WTC11 (cell line): ENCODE measurements at regions not wholly inside any gene's neighbourhood (a gene's known extent, or its start where the extent isn't known, plus 50 kb on each side); places are given as distances from the start of the nearest gene placed in this dataset.

Source experiments
- ATAC-seq: fragments of 200-7000 bp; cut with Tn5 transposase; 2 replicates; pipeline ENCODE4 v1.10.0; 2021; ENCODE audit warnings: mild to moderate bottlenecking, moderate library complexity
- CTCF ChIA-PET: fragments of 300-600 bp; sonication (Branson Sonifier 250); formaldehyde crosslinking; loops from one replicate; lab custom pipeline; 2021; ENCODE audit warnings: antibody characterized with exemption; lab: Charles Lee
- POLR2A ChIA-PET: fragments of 350-600 bp; sonication (Branson Sonifier 250); formaldehyde crosslinking; loops from one replicate; lab custom pipeline; 2021; ENCODE audit warnings: antibody characterized with exemption; lab: Charles Lee
- DNase-seq: peaks from one replicate; pipeline ENCODE4 v3.0.0; 2021; ENCODE audit warnings: low spot score
- H3K27ac Mint-ChIP-seq: 2 replicates; pipeline ENCODE4 v1.8.0; 2021; ENCODE audit warnings: mixed read lengths
- H3K27me3 Mint-ChIP-seq: 2 replicates; pipeline ENCODE4 v1.8.0; 2021; ENCODE audit warnings: low read depth, mild to moderate bottlenecking, moderate library complexity, mixed read lengths
- H3K36me3 Mint-ChIP-seq: 2 replicates; pipeline ENCODE4 v1.8.0; 2021; ENCODE audit warnings: mixed read lengths
- H3K4me1 Mint-ChIP-seq: 2 replicates; pipeline ENCODE4 v1.8.0; 2022; ENCODE audit warnings: mixed read lengths
- H3K4me3 Mint-ChIP-seq: 2 replicates; pipeline ENCODE4 v1.8.0; 2021; ENCODE audit warnings: mild to moderate bottlenecking, moderate library complexity, mixed read lengths
- H3K9me3 Mint-ChIP-seq: 2 replicates; pipeline ENCODE4 v1.8.0; 2021; ENCODE audit warnings: mixed read lengths
- E2F1 ChIP-seq: sonication (generic); formaldehyde crosslinking; IDR thresholded peaks from 2 replicates; pipeline ENCODE4 v1.8.0; 2022; ENCODE audit warnings: mild to moderate bottlenecking, missing genetic modification reagents
- EMX1 ChIP-seq: fragments of 250-450 bp; sonication (Bioruptor Pico); IDR thresholded peaks from 2 replicates; pipeline ENCODE4 v1.8.0; 2021; ENCODE audit warnings: mild to moderate bottlenecking
- FOXP1 ChIP-seq: sonication (generic); formaldehyde crosslinking; IDR thresholded peaks from 2 replicates; pipeline ENCODE4 v1.8.0; 2022; ENCODE audit warnings: missing genetic modification reagents, mild to moderate bottlenecking, moderate library complexity, borderline replicate concordance
- HMGA2 ChIP-seq: fragments of 250-450 bp; sonication (Bioruptor Pico); IDR thresholded peaks from 2 replicates; pipeline ENCODE4 v1.4.0; 2021; ENCODE audit warnings: mild to moderate bottlenecking, moderate library complexity
- JUN ChIP-seq: sonication (generic); formaldehyde crosslinking; IDR thresholded peaks from 2 replicates; pipeline ENCODE4 v1.8.0; 2023; ENCODE audit warnings: mild to moderate bottlenecking, missing genetic modification reagents
- SMAD3 ChIP-seq: sonication (generic); formaldehyde crosslinking; IDR thresholded peaks from 2 replicates; pipeline ENCODE4 v1.8.0; 2022; ENCODE audit warnings: missing genetic modification reagents, mild to moderate bottlenecking, borderline replicate concordance
- TEAD1 ChIP-seq: sonication (generic); formaldehyde crosslinking; IDR thresholded peaks from 2 replicates; pipeline ENCODE4 v1.8.0; 2022; ENCODE audit warnings: mild to moderate bottlenecking, missing genetic modification reagents
- TP53 ChIP-seq: sonication (generic); formaldehyde crosslinking; IDR thresholded peaks from 2 replicates; pipeline ENCODE4 v1.8.1; 2023; ENCODE audit warnings: mild to moderate bottlenecking, missing genetic modification reagents
- USF1 ChIP-seq: sonication (generic); formaldehyde crosslinking; IDR thresholded peaks from 2 replicates; pipeline ENCODE4 v1.8.0; 2022; ENCODE audit warnings: mild to moderate bottlenecking, missing genetic modification reagents
- ZMAT4 ChIP-seq: fragments of 250-450 bp; sonication (Bioruptor Pico); IDR thresholded peaks from 2 replicates; pipeline ENCODE4 v1.9.0; 2021; ENCODE audit warnings: mild to moderate bottlenecking
- ZNF232 ChIP-seq: sonication (generic); formaldehyde crosslinking; IDR thresholded peaks from 2 replicates; pipeline ENCODE4 v1.8.0; 2022; ENCODE audit warnings: mild to moderate bottlenecking, missing genetic modification reagents
- ZNF425 ChIP-seq: fragments of 250-450 bp; sonication (Bioruptor Pico); conservative IDR thresholded peaks from 2 replicates; pipeline ENCODE4 v1.9.0; 2021; ENCODE audit warnings: mild to moderate bottlenecking
- ZNF512 ChIP-seq: sonication (generic); formaldehyde crosslinking; IDR thresholded peaks from 2 replicates; pipeline ENCODE4 v1.8.1; 2022; ENCODE audit warnings: missing genetic modification reagents, borderline replicate concordance
- ZNF671 ChIP-seq: fragments of 250-450 bp; sonication (Bioruptor Pico); IDR thresholded peaks from 2 replicates; pipeline ENCODE4 v1.8.0; 2021; ENCODE audit warnings: mild to moderate bottlenecking
- ZSCAN18 ChIP-seq: fragments of 250-450 bp; sonication (Bioruptor Pico); IDR thresholded peaks from 2 replicates; pipeline ENCODE4 v2.1.2; 2022; ENCODE audit warnings: mild to moderate bottlenecking, moderate library complexity
- TF ChIP-seq, protein P1 (sequence below): sonication (generic); formaldehyde crosslinking; IDR thresholded peaks from 2 replicates; pipeline ENCODE4 v1.8.1; 2023; ENCODE audit warnings: mild to moderate bottlenecking, missing genetic modification reagents, borderline replicate concordance
- TF ChIP-seq, protein P2 (sequence below): sonication (generic); formaldehyde crosslinking; IDR thresholded peaks from 2 replicates; pipeline ENCODE4 v1.8.0; 2022; ENCODE audit warnings: mild to moderate bottlenecking, missing genetic modification reagents

DNA sequence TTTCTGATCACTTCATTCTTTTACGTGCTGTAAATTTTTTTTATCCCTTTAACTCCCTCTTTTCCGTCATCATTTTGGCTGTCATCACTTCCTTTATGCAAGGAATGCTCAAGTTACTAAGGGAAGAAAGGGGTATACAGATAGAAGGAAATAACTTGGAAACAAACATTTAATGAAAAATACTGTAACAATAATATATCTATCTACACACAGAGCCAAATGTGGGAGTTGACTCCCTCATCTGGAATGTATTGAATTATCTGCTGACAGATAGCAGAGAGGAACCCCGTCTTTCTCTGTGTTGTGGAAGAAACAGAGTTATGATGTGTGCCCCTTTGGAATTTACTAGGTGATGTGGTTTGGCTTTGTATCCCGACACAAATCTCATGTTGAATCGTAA is 182.5 kb upstream of the NXPH2 start (continued):
- TF ChIP-seq ZSCAN18 (CRISPR knock-in tag) (no peak), TEAD1 (no peak), EMX1 (CRISPR knock-in tag) (no peak), SMAD3 (CRISPR knock-in tag) (no peak), E2F1 (CRISPR knock-in tag) (no peak)
- TF ChIP-seq, all 79 proteins: peak for 0

- ATAC-seq (no peak), DNase-seq (no peak)
- Mint-ChIP-seq H3K9me3 (peaks cover 16% of the 10 kb centered on the region), H3K27ac (no peak overlapping the region), H3K4me1 (peaks cover 38% of the 10 kb centered on the region), H3K27me3 (no peaks in the 10 kb centered on the region), H3K36me3 (peaks cover 16% of the 10 kb centered on the region), H3K4me3 (no peak overlapping the region)
- ChIA-PET POLR2A (no interaction called here), CTCF (no interaction called here)
- TF ChIP-seq, protein P1, sequence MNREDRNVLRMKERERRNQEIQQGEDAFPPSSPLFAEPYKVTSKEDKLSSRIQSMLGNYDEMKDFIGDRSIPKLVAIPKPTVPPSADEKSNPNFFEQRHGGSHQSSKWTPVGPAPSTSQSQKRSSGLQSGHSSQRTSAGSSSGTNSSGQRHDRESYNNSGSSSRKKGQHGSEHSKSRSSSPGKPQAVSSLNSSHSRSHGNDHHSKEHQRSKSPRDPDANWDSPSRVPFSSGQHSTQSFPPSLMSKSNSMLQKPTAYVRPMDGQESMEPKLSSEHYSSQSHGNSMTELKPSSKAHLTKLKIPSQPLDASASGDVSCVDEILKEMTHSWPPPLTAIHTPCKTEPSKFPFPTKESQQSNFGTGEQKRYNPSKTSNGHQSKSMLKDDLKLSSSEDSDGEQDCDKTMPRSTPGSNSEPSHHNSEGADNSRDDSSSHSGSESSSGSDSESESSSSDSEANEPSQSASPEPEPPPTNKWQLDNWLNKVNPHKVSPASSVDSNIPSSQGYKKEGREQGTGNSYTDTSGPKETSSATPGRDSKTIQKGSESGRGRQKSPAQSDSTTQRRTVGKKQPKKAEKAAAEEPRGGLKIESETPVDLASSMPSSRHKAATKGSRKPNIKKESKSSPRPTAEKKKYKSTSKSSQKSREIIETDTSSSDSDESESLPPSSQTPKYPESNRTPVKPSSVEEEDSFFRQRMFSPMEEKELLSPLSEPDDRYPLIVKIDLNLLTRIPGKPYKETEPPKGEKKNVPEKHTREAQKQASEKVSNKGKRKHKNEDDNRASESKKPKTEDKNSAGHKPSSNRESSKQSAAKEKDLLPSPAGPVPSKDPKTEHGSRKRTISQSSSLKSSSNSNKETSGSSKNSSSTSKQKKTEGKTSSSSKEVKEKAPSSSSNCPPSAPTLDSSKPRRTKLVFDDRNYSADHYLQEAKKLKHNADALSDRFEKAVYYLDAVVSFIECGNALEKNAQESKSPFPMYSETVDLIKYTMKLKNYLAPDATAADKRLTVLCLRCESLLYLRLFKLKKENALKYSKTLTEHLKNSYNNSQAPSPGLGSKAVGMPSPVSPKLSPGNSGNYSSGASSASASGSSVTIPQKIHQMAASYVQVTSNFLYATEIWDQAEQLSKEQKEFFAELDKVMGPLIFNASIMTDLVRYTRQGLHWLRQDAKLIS (CRISPR knock-in tag): no peak
- TF ChIP-seq TP53 (CRISPR knock-in tag) (no peak), USF1 (CRISPR knock-in tag) (no peak), HMGA2 (CRISPR knock-in tag) (no peak), ZNF671 (CRISPR knock-in tag) (no peak), ZMAT4 (no peak), ZNF425 (CRISPR knock-in tag) (no peak), FOXP1 (no peak), ZNF512 (no peak), JUN (CRISPR knock-in tag) (no peak), SMAD3 (CRISPR knock-in tag) (no peak), ZNF232 (no peak)
- TF ChIP-seq, protein P2, sequence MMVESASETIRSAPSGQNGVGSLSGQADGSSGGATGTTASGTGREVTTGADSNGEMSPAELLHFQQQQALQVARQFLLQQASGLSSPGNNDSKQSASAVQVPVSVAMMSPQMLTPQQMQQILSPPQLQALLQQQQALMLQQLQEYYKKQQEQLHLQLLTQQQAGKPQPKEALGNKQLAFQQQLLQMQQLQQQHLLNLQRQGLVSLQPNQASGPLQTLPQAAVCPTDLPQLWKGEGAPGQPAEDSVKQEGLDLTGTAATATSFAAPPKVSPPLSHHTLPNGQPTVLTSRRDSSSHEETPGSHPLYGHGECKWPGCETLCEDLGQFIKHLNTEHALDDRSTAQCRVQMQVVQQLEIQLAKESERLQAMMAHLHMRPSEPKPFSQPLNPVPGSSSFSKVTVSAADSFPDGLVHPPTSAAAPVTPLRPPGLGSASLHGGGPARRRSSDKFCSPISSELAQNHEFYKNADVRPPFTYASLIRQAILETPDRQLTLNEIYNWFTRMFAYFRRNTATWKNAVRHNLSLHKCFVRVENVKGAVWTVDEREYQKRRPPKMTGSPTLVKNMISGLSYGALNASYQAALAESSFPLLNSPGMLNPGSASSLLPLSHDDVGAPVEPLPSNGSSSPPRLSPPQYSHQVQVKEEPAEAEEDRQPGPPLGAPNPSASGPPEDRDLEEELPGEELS: no peak
These were observed 180.0 kb upstream of the NXPH2 start for GRCh38 chr2:138960191-138960590.
